GM19238 (cell line): ENCODE measurements at regions not wholly inside any gene's neighbourhood (a gene's known extent, or its start where the extent isn't known, plus 50 kb on each side); places are given as distances from the start of the nearest gene placed in this dataset.
"Not testable (repeated sequence)": the region's sequence is repeated elsewhere in the genome, so short reads cannot be mapped to it uniquely, and the experiment has no call there.

Experiments used
- DNase-seq: peaks from one replicate; pipeline ENCODE4 v3.0.0; 2011; ENCODE audit warnings: low spot score; ENCODE audit not compliant: insufficient read length

DNA sequence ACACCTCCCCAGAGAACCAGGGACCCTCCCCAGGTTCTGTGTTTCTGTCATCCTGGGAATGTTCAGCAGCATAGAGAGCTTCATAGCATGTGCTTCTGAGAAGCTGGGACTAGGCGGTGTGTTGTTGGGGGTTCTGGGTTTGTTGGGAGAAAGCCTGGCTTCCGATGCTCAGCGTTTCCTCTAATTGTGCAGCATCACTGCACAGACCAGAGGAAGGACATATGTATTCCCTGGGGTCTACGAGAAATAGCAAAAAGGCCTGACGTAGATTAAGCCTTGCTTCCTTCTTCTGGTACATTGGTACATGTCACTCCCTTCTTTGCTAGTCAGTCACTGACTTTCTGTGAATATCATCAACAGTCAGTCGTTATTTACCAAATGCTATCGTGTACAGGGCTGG lies 96.9 kb upstream of the SGK1 start:
- no peak for DNase-seq

DNA sequence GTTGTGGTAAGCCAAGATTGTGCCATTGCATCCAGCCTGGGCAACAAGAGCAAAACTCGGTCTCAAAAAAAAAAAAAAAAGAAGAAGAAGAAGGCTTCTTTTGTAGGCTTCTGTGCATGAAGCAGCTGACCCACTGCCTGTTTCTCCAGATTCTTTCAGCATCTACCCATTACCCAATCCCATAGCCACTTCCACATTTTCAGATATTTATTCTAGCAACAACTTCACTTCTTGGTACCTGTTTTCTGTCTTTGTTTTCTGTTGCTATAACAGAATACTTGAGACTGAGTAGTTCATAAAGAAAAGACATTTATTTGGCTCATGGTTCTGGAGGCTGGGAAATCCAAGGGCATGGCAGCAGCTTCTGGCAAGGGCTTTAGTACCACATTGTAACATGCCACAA lies 95.3 kb upstream of the SGK1 start:
- no peak for DNase-seq

DNA sequence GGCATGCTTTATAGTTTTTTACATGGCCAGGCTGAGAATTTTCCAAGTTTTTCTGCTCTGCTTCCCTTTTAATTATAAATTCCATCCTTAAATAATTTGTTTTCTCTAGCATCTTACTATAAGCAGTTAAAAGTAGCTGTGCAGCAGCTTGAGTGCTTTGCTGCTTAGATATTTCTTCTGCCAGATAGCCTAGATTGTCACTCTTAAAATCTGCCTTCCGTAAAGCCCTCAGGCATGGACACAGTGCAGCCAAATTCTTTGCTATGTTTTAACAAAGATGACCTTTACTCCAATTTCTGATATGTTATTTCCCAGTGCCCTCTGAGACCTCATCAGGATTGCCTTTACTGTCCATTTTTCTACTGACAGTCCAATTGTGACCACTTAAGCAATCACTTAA lies 92.6 kb upstream of the SGK1 start:
- DNase-seq = no peak

DNA sequence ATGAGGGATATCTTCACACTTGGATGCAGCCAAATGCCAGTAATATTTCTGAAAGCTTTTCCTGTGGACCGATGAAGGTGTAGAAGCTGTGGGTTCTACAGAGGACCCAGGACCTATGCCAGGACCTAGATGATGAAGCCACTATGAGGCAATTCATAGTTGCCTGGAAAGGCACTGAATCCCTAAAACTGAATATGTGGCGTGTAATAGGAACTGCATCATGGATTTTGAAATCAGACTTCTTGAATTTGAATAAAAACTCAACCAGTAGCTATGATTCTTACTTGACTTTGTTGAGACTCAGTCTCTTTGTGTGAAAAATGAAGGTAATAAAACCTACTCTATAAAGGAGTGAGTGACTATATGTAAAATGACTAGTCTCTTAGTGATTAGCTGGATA lies 89.9 kb upstream of the SGK1 start:
- DNase-seq = no peak

- no peak for DNase-seq
These were observed 88.4 kb upstream of the SGK1 start for GRCh38 chr6:134406311-134406710.

DNA sequence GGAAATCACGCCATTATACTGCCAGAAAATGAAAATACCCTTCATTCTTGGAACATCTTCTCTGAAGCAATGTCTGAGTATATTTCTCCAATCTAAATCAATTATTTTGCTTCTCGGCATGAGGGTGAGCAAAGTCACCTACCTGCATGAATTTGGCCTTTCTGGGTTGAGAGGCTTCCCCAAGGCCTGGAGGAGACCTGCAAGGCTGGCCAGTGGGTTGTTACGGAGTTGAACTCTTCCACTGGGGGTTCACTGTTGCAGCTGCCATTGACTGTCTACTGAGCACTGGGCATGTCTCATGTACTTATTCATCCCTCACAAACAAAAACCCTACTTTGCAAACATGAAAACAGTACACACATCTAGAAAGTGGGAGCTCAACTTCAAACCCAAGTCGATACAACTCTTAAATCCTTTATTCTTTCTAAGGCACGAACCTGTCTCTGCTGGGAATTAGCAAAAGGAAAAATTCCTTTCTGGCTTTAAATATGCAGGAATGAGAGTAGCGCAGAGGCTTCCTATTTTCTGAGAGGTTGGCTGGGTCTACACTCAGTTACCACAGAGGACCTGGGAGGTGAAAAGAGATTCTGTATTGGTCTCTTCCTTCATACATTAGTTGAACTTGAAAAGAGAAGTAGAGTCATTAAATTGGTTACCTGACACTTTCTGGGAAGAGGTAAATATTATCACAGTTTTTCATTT lies 87.6 kb upstream of the SGK1 start:
- no peak for DNase-seq

- not testable (repeated sequence) for DNase-seq
These were observed 85.4 kb upstream of the SGK1 start for GRCh38 chr6:134403312-134403711.

GRCh38 chr6:134402372-134402984 lies 84.6 kb upstream of the SGK1 start:
- no peak for DNase-seq

GRCh38 chr6:134400941-134401340 lies 83.0 kb upstream of the SGK1 start:
- DNase-seq = no peak

DNA sequence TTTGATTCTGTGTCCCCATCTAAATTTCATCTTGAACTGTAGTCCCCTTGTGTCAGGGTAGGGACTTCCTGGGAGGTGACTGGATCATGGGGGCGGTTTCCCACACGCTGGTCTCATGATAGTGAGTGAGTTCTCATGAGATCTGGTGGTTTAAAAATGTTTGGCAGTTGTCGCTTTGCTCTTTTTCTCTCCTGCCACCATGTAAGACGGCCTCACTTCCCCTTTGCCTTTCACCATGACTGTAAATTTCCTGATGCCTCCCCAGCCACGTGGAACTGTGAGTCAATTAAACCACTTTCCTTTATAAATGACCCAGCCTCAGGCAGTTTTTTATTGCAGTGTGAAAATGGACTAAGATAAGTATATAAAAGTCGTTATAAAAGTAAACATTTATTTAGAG lies 80.5 kb upstream of the SGK1 start:
- DNase-seq = no peak

DNA sequence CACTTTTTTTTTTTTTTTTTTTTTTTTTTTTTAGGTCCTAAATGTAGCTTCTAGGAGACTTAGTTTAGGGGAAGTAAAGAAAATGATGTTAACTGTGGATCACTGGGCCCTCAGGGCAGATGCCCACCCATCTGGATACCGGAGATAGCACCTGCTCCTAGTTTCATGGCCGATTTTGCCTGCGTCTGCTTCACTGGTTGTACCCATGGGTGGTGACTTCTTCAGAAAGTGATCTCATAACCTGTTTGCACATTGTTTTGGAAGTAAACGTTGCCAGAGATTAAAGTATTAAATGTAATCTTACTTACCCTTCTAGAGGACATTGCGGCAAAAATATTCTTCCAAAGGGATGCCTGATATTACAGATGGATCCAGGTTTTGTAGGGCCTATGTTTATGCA lies 79.8 kb upstream of the SGK1 start:
- DNase-seq = no peak

DNA sequence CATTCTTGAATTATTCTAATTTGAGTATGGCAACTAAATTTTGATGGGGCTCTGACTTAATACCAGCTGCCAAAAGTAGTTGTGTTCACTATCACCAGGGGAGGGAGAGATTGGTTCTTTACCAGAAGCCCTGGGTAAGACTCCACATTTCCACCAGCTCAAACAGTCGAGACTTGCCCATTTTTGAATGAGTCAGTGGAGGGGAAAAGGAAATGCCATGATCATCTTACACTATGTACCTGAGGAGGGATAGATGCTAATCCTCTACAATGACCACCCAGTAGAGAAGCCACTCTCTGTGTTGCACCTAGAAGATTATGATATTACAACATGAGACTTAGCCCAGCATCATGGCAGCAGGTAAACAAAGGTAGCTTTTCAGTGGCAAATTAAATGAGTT lies 77.0 kb upstream of the SGK1 start:
- no peak for DNase-seq

DNA sequence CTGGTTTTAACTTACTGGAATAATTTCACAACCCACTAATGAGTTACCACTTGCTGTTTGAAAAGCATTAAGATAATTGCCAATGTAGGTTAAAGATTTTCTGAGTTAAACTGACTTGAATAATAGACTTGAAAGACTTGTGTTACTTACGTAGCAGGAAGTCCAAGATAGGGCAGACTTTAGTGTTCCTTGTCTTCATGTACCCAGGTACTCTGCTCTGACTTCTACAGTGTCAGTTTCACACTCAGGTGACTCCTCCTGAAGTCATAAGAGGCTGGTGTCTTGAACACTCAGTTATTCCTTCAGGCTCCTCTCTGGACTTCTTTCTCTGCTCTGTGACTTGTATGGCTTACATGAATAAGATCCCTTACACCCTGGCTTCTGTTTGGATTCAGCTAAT lies 76.3 kb upstream of the SGK1 start:
- no peak for DNase-seq

- no peak for DNase-seq
These were observed 73.3 kb upstream of the SGK1 start for GRCh38 chr6:134391205-134391604.

GRCh38 chr6:134389658-134390057 lies 71.7 kb upstream of the SGK1 start:
- DNase-seq = no peak

GRCh38 chr6:134389129-134389528 lies 71.2 kb upstream of the SGK1 start:
- no peak for DNase-seq

DNA sequence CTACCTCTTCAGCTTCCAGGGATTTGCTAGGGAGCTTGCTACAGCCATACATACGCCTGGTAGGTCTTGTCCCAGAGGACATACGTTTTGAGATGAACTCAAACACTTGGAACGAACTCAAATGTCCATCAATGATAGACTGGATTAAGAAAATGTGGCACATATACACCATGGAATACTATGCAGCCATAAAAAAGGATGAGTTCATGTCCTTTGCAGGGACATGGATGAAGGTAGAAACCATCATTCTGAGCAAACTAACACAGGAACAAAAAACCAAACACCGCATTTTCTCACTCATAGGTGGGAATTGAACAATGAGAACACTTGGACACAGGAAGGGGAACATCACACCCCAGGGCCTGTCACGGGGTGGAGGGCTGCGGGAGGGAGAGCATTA lies 68.6 kb upstream of the SGK1 start:
- DNase-seq = not testable (repeated sequence)

DNA sequence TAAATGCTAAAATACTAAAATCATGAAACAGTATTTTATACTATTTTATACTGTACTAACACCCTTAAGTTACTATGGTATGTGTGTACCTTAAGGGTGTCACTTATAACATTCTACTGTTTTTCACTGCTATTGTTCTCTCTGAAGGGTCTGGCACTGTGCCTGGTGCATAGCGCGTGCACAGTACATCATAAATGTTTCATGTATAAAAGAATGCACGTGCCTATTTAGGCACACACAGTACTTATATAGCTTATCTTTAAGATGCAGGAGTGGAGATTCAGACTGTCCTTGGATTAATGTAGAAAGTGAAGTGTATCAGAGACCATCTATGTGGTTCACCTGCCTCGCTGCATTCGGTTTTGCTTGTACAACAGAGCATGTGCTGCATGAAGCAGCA lies 64.0 kb upstream of the SGK1 start:
- DNase-seq = no peak

DNA sequence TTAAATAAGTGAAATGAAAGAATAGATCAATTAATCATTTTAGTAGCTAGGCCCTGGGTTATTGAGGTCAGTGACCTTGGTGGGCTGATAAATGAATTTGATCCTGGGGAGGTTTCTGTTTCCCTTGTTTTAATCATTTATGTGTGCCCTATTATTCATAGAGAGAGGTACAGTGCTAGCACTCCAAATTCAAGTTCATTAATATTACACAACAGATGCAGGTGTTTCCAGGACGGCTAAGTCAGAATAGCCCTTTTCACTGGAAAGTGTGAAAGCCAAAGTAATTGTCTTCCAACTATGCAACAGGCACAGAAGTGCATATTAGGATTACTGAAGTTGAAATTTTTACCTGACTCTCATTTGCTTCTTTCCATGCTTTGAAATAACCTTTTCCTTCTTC lies 61.7 kb upstream of the SGK1 start:
- no peak for DNase-seq

- DNase-seq = peak; percentile 7
These were observed 61.2 kb upstream of the SGK1 start for GRCh38 chr6:134379076-134379475.

- no peak for DNase-seq
These were observed 60.5 kb upstream of the SGK1 start for GRCh38 chr6:134378426-134378825.

DNA sequence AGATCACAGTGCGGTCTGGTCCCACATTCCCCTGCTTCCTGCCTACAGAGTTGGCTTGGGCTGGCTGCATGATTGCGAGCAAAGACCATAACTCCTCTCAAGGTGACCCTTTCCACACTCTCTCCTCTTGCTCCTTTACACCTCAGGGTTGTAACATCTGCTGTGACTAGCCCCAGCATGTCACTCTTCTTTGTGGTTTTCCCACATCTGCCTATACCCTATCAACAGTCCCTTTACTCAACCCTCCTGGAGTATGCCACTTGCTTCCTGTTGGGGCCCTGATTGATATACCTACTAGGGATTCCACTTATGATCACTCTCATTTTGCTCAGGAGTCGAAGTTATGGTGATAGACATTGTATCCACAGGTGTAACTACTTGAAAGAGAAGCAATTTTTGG lies 58.9 kb upstream of the SGK1 start:
- DNase-seq = no peak

DNA sequence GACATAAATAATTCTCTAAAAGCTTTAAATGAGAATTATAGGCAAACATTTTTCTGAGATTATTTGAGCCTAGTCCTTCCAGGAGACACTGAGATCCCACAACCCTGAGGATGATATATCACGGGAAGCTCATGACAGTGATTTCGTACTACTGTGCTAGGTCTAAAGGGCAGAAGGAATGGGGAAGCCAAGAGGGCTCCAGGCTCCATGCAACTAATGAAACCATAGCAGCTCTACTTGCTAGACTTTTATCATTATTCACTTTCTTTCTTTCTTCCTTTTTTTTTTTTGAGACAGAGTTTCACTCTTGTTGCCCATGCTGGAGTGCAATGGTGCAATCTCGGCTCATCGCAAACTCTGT lies 57.3 kb upstream of the SGK1 start:
- no peak for DNase-seq
